ENCODE measurements at regions not wholly inside any gene's neighbourhood (a gene's known extent, or its start where the extent isn't known, plus 50 kb on each side); places are given as distances from the start of the nearest gene placed in this dataset.

GRCh38 chr11:32026766-32027165 is 64.1 kb upstream of the RCN1 start:
- TF ChIP-seq CTCF (IDR thresholded peaks at IDR 0.05) (no peak), POLR2A (IDR thresholded peaks at IDR 0.05) (no peak)
